Neuron (in vitro differentiated cells): ENCODE measurements at regions not wholly inside any gene's neighbourhood (a gene's known extent, or its start where the extent isn't known, plus 50 kb on each side); places are given as distances from the start of the nearest gene placed in this dataset.

Experiments used
- H2AFZ ChIP-seq: one replicate; pipeline ENCODE4 v1.6.1; 2013; ENCODE audit warnings: low read depth, mild to moderate bottlenecking, inconsistent platforms, low read length, moderate library complexity
- H3K27me3 ChIP-seq: one replicate; pipeline ENCODE4 v1.6.1; 2013; ENCODE audit warnings: low read length; ENCODE audit not compliant: insufficient read depth
- H3K36me3 ChIP-seq: one replicate; pipeline ENCODE4 v1.6.1; 2013; ENCODE audit warnings: low read length; ENCODE audit not compliant: insufficient read depth
- H3K4me1 ChIP-seq: one replicate; pipeline ENCODE4 v1.6.1; 2013; ENCODE audit warnings: low read length; ENCODE audit not compliant: insufficient read depth
- H3K4me3 ChIP-seq: 2 replicates; pipeline ENCODE4 v1.5.1; 2013; ENCODE audit warnings: mild to moderate bottlenecking, low read length, moderate library complexity
- H3K9me3 ChIP-seq: one replicate; pipeline ENCODE4 v1.6.1; 2013; ENCODE audit warnings: low read length

DNA sequence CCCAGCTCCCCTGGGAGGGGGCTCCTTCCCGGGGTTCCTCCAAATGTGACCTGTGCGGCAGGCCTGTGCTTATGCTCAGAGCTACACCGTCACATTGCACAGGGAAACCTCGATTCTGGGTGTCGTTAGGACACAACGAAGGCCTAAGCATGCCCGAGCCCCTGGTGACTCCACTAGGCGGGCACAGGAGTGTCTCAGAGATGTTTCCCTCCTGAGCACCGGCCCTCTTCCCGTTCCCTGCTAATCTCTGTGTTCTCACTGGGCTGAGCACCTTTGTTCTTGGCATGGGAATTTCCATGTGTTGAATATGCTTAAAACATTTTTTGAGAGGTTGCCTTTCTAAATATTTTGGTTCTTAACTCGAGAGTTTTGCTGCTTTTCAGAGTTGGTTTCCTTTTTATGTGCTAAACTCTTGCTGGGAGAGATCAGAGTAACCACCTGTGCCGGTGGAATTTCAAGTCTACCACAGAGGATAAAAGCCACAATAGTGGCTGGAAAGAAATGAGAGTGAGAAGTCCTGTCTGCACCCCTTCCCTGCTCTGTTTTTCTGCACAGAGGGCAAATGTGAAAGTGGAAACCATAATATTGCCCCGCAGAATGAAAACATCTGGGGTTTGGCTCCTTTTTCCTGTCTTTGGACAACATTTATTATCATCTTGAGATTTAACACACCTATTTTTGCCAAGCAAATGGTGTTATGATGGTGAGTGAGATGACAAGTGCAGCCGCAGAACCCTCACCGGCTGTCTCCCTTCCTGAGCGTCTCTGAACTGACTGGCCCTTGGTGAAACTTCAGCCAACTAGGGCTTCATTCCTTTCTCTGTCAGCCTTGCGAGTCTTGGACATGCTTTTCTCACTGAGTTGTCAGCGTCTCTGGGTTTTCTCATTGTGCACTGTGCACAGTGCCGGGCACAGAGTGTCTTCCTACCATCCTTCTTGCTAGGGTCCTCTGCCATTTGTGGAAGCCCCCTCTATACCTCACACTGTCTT is 154.1 kb downstream of the VAPA start:
- H3K36me3 ChIP-seq, result no peaks in the 10 kb centered on the region
- peaks cover 15% of the 10 kb centered on the region for H3K4me1 ChIP-seq
- no peaks in the 10 kb centered on the region for H3K27me3 ChIP-seq
- no peak overlapping the region for H3K4me3 ChIP-seq
- no peak overlapping the region for H2AFZ ChIP-seq
- no peaks in the 10 kb centered on the region for H3K9me3 ChIP-seq

GRCh38 chr18:10068766-10069567 is 155.2 kb downstream of the VAPA start:
- Histone ChIP-seq H3K27me3 (no peaks in the 10 kb centered on the region), H3K4me3 (no peak overlapping the region), H2AFZ (no peak overlapping the region), H3K36me3 (no peaks in the 10 kb centered on the region), H3K4me1 (peaks cover 14% of the 10 kb centered on the region), H3K9me3 (no peaks in the 10 kb centered on the region)

DNA sequence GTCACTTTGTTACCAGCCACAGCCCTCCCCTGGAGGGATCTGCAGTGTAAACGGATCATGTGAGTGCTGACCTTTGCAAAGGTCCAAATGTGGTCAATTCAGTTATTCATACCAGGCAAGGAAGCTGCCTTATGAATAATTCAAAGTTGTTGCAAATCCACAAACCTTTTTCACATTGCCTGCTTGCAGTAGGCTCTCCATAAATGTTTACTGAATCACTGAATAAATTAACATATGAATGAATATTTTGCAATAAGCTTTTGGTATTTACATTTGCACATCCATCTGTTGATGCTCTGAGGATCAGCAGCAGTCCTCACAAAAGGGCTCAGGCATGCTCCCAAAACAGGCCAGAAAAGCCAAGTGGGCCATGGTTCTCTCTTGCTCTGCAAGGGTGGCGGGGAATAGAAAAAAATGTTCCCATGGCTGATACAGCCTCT is 156.8 kb downstream of the VAPA start:
- no peaks in the 10 kb centered on the region for H3K9me3 ChIP-seq
- H3K4me1 ChIP-seq, result peaks cover 14% of the 10 kb centered on the region
- no peak overlapping the region for H3K4me3 ChIP-seq
- H3K36me3 ChIP-seq, result no peaks in the 10 kb centered on the region
- no peak overlapping the region for H2AFZ ChIP-seq
- no peaks in the 10 kb centered on the region for H3K27me3 ChIP-seq

- Histone ChIP-seq H3K36me3 (no peaks in the 10 kb centered on the region), H3K4me1 (peaks cover 26% of the 10 kb centered on the region), H3K4me3 (no peak overlapping the region), H3K27me3 (no peaks in the 10 kb centered on the region), H3K9me3 (no peaks in the 10 kb centered on the region), H2AFZ (no peak overlapping the region)
Measured at GRCh38 chr18:10072671-10073175, 158.9 kb downstream of the VAPA start.

- peaks cover 2% of the 10 kb centered on the region for H3K9me3 ChIP-seq
- no peak overlapping the region for H2AFZ ChIP-seq
- peaks cover 31% of the 10 kb centered on the region for H3K4me1 ChIP-seq
- H3K27me3 ChIP-seq, result no peaks in the 10 kb centered on the region
- no peak overlapping the region for H3K4me3 ChIP-seq
- H3K36me3 ChIP-seq, result no peaks in the 10 kb centered on the region
Measured at GRCh38 chr18:10074110-10074509, 160.3 kb downstream of the VAPA start.

- peaks cover 2% of the 10 kb centered on the region for H3K9me3 ChIP-seq
- H3K4me1 ChIP-seq, result peaks cover 31% of the 10 kb centered on the region
- H3K36me3 ChIP-seq, result no peaks in the 10 kb centered on the region
- H2AFZ ChIP-seq, result no peak overlapping the region
- H3K4me3 ChIP-seq, result no peak overlapping the region
- H3K27me3 ChIP-seq, result no peaks in the 10 kb centered on the region
Measured at GRCh38 chr18:10074728-10075127, 160.9 kb downstream of the VAPA start.

DNA sequence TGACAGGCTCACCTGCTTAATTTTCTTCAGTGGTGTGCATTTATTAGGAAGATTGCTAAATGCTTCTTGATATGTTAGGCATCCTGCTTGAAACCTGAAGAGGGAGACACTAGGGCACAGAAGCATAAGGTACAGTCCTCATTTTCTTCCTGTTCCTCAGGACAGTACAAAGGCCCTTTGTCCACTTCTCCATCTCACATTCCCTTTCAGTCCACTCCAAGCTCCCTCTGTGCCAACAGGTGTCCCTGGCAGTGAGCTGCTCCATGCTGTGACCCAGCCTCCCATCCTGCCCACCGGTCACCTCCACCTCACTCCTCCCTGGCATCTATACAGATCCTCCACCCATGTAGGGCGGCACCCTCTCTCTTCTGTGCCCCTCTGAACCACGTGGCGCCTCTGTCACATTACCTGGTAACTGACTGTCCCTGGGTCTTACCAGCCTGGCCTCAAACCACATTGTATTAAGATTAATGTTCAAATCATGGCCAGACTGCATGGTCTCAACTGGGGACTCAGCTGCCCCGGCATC is 162.8 kb downstream of the VAPA start:
- H2AFZ ChIP-seq, result no peak overlapping the region
- H3K9me3 ChIP-seq, result peaks cover 9% of the 10 kb centered on the region
- peaks cover 22% of the 10 kb centered on the region for H3K4me1 ChIP-seq
- H3K27me3 ChIP-seq, result no peaks in the 10 kb centered on the region
- H3K4me3 ChIP-seq, result no peak overlapping the region
- no peaks in the 10 kb centered on the region for H3K36me3 ChIP-seq

GRCh38 chr18:10077986-10078385 is 164.2 kb downstream of the VAPA start:
- Histone ChIP-seq H2AFZ (no peak overlapping the region), H3K27me3 (no peaks in the 10 kb centered on the region), H3K9me3 (peaks cover 11% of the 10 kb centered on the region), H3K4me3 (no peak overlapping the region), H3K4me1 (peaks cover 28% of the 10 kb centered on the region), H3K36me3 (no peaks in the 10 kb centered on the region)

DNA sequence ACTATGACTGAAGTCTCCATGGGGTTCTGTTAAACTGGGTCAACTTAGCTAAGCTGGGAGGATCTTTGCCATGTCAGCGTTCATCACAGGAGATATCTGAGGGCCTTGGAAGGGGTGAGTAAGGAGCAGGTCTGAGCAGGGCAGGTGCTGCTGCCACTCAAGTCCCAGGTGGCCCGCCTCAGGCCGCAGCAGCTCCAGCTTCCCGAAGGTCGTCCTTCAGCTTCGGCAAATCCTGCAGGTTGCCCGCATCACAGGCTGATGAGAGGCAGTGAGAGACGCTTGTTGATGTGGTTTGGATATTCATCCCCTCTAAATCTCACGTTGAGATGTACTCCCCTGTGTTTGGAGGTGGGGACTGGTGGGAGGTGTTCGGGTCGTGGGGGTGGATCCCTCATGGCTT is 166.6 kb downstream of the VAPA start:
- no peak overlapping the region for H2AFZ ChIP-seq
- H3K36me3 ChIP-seq, result no peaks in the 10 kb centered on the region
- H3K4me3 ChIP-seq, result no peak overlapping the region
- H3K27me3 ChIP-seq, result no peaks in the 10 kb centered on the region
- H3K9me3 ChIP-seq, result peaks cover 14% of the 10 kb centered on the region
- H3K4me1 ChIP-seq, result peaks cover 28% of the 10 kb centered on the region

DNA sequence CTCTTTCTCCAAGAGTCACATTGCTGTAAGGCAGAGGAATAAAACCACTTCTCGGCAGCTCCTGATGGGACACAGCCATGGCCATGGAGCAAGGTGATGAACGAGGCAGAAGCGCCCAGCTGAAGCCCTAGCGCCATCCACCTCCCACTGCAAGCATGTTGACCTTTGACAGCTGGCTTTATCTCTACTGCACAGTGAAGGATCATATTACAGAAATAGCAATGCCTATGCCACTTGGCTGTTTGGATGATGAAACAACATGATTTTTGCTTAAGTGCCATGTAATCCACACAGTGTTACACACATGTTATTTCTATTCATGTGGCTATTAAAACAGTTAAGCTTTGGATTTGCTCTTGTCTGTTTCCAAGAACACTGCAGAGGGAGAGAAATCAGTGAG is 167.7 kb downstream of the VAPA start:
- Histone ChIP-seq H3K27me3 (no peaks in the 10 kb centered on the region), H3K4me3 (no peak overlapping the region), H3K9me3 (peaks cover 14% of the 10 kb centered on the region), H2AFZ (no peak overlapping the region), H3K4me1 (peaks cover 30% of the 10 kb centered on the region), H3K36me3 (no peaks in the 10 kb centered on the region)

DNA sequence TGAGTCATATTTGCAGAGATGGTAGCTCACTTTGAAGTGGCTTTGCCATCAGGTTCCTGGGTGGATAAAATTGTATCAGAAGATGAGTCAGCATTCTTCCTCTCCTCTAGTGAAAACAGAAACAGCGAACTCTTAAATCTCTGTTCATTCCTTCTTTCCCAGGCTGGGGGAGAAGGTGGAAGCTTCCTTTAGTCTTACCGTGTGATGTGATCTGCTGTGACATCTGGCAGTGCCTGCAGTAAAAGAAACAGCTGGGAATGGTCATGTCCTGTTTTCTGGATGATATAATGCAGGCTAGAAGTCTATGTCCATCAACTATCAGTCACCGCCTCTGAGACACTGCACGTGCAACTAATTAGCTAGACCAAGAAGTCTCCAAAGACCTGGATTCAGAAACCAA is 171.6 kb downstream of the VAPA start:
- no peak overlapping the region for H3K4me3 ChIP-seq
- peaks cover 8% of the 10 kb centered on the region for H3K9me3 ChIP-seq
- H3K4me1 ChIP-seq, result peaks cover 24% of the 10 kb centered on the region
- H2AFZ ChIP-seq, result no peak overlapping the region
- no peaks in the 10 kb centered on the region for H3K27me3 ChIP-seq
- no peaks in the 10 kb centered on the region for H3K36me3 ChIP-seq

- no peak overlapping the region for H2AFZ ChIP-seq
- H3K4me3 ChIP-seq, result no peak overlapping the region
- H3K9me3 ChIP-seq, result peaks cover 5% of the 10 kb centered on the region
- no peaks in the 10 kb centered on the region for H3K36me3 ChIP-seq
- peaks cover 24% of the 10 kb centered on the region for H3K4me1 ChIP-seq
- no peaks in the 10 kb centered on the region for H3K27me3 ChIP-seq
Measured at GRCh38 chr18:10085876-10086275, 172.1 kb downstream of the VAPA start.
